Ovary (tissue), 7 donors: ENCODE measurements at regions not wholly inside any gene's neighbourhood (a gene's known extent, or its start where the extent isn't known, plus 50 kb on each side); places are given as distances from the start of the nearest gene placed in this dataset.

Experiments
- DNase-seq, 5 donors: peaks; one replicate each; pipeline ENCODE4 v3.0.0-alpha.2; 2019 to 2020
- H3K27ac ChIP-seq, 2 donors: fragments of 200-600 bp; one replicate each; pipeline versions ENCODE4 v1.5.1 to v1.8.0; 2019 to 2022
- H3K27me3 ChIP-seq: fragments of 200-600 bp; one replicate; pipeline ENCODE4 v1.8.0; 2022
- H3K36me3 ChIP-seq: fragments of 200-600 bp; sonication (generic); one replicate; pipeline ENCODE4 v1.5.1; 2019
- H3K4me1 ChIP-seq: one replicate; pipeline ENCODE4 v1.8.1; 2013; ENCODE audit warnings: mild to moderate bottlenecking, moderate library complexity; ENCODE audit not compliant: insufficient read depth
- H3K4me3 ChIP-seq: fragments of 200-600 bp; sonication (generic); one replicate; pipeline ENCODE4 v1.5.1; 2017
- H3K9me3 ChIP-seq, 2 donors: fragments of 200-600 bp in 1 of 2; sonication (generic) in 1 of 2; one replicate each; pipeline versions ENCODE4 v1.5.1 to v1.8.1; 2013 to 2019; ENCODE audit warnings: mild to moderate bottlenecking in 1 of 2, moderate library complexity in 1 of 2
- CTCF ChIP-seq, 3 donors: fragments of 450-650 bp in 2 of 3; fragments of 200-600 bp in 1 of 3; IDR thresholded peaks; one replicate each; pipeline versions ENCODE4 v1.5.1 to v1.8.0; 2016 to 2022; ENCODE audit warnings: antibody characterized with exemption in 3 of 3, mild to moderate bottlenecking in 1 of 3
- EP300 ChIP-seq: sonication (generic); formaldehyde crosslinking; IDR thresholded peaks from one replicate; pipeline ENCODE4 v1.6.1; 2017; ENCODE audit warnings: antibody characterized with exemption
- POLR2A ChIP-seq: fragments of 450-650 bp; IDR thresholded peaks from one replicate; pipeline ENCODE4 v1.6.1; 2017; ENCODE audit warnings: antibody characterized with exemption, mild to moderate bottlenecking, moderate library complexity
- WGBS, 3 donors: extraction: QIAGEN DNeasy Blood & Tissue Kit in 1 of 3; methylation state at CpG; one replicate each; pipeline versions ENCODE4 v1.1.5 to v1.1.7; 2013 to 2017; 5-methylcytosine and 5-hydroxymethylcytosine counted together
- intact Hi-C, 4 donors: fragments of 100-400 bp; cut with DNase I; formaldehyde crosslinking; loops; one replicate each; pipeline versions ENCODE4 v1.11.0 to v1.15.1; 2022 to 2023
- donor health status: DM: no; HTN: no; CAD: no; lungs with moderate emphysema.
- donor health status: DM: no; HTN: no; CAD: no.
- donor health status: Bipolar disorder and iron deficiency.
- donor health status: DM: no; HTN: no; CAD: no.
- donor health status: DM: yes; HTN: yes; CAD: no.

- Histone ChIP-seq H3K27ac (no peak overlapping the region), H3K9me3 (no peaks in the 10 kb centered on the region), H3K27me3 (no peaks in the 10 kb centered on the region), H3K36me3 (no peaks in the 10 kb centered on the region), H3K4me1 (peaks cover 7% of the 10 kb centered on the region), H3K4me3 (no peak overlapping the region)
- TF ChIP-seq EP300 (no peak), CTCF (IDR thresholded peaks at IDR 0.05) (no peak), POLR2A (no peak)
- intact Hi-C loops = no loop called here
- DNase-seq = no peak
- 84 to 91% (median 88%) methylated on average over 18 of the region's 18 CpGs for WGBS, 3 donors
These were observed 197.8 kb upstream of the MEIS1 start for GRCh38 chr2:66236816-66237802.

GRCh38 chr2:66236067-66236685 lies 198.7 kb upstream of the MEIS1 start:
- DNase-seq = no peak
- H3K27me3 ChIP-seq = no peaks in the 10 kb centered on the region
- H3K4me3 ChIP-seq = no peak overlapping the region
- intact Hi-C loops = no loop called here
- H3K27ac ChIP-seq = no peak overlapping the region
- peaks cover 7% of the 10 kb centered on the region for H3K4me1 ChIP-seq
- 79 to 90% (median 87%) methylated on average over 9 of the region's 9 CpGs for WGBS, 3 donors
- no peaks in the 10 kb centered on the region for H3K9me3 ChIP-seq
- TF ChIP-seq POLR2A (no peak), CTCF (IDR thresholded peaks at IDR 0.05) (no peak), EP300 (no peak)
- no peaks in the 10 kb centered on the region for H3K36me3 ChIP-seq

- H3K4me3 ChIP-seq = no peak overlapping the region
- peaks cover 7% of the 10 kb centered on the region for H3K4me1 ChIP-seq
- no peak for DNase-seq
- no peak overlapping the region for H3K27ac ChIP-seq
- H3K36me3 ChIP-seq = no peaks in the 10 kb centered on the region
- no peak for TF ChIP-seq CTCF (IDR thresholded peaks at IDR 0.05)
- no peak for TF ChIP-seq EP300
- no peak for TF ChIP-seq POLR2A
- no peaks in the 10 kb centered on the region for H3K9me3 ChIP-seq
- 72 to 81% (median 76%) methylated on average over 7 of the region's 7 CpGs for WGBS, 3 donors
- intact Hi-C loops = no loop called here
- H3K27me3 ChIP-seq = no peaks in the 10 kb centered on the region
These were observed 199.5 kb upstream of the MEIS1 start for GRCh38 chr2:66235428-66235827.

- no peak for DNase-seq
- H3K27me3 ChIP-seq = no peaks in the 10 kb centered on the region
- H3K27ac ChIP-seq = no peak overlapping the region
- intact Hi-C loops = no loop called here
- no peaks in the 10 kb centered on the region for H3K36me3 ChIP-seq
- WGBS, 3 donors = 93 to 97% (median 96%) methylated on average over 2 of the region's 2 CpGs
- no peaks in the 10 kb centered on the region for H3K4me1 ChIP-seq
- H3K9me3 ChIP-seq = no peaks in the 10 kb centered on the region
- TF ChIP-seq EP300 (no peak), CTCF (IDR thresholded peaks at IDR 0.05) (no peak), POLR2A (no peak)
- no peak overlapping the region for H3K4me3 ChIP-seq
These were observed 200.9 kb upstream of the MEIS1 start for GRCh38 chr2:66233981-66234380.
